Transverse colon (tissue), 4 donors: ENCODE measurements at regions not wholly inside any gene's neighbourhood (a gene's known extent, or its start where the extent isn't known, plus 50 kb on each side); places are given as distances from the start of the nearest gene placed in this dataset.

Experiments used
- DNase-seq: peaks from one replicate; pipeline ENCODE4 v3.0.0-alpha.2; 2019
- H3K27ac ChIP-seq, 4 donors: fragments of 200-600 bp; sonication (generic); 2 replicates each; pipeline ENCODE4 v1.5.1; 2016 to 2018; ENCODE audit warnings: inconsistent platforms in 4 of 4
- H3K27me3 ChIP-seq: fragments of 200-600 bp; sonication (generic); 2 replicates; pipeline ENCODE4 v1.5.1; 2017; ENCODE audit warnings: inconsistent platforms
- H3K36me3 ChIP-seq, 4 donors: fragments of 200-600 bp; sonication (generic); 2 replicates each; pipeline ENCODE4 v1.5.1; 2017 to 2019; ENCODE audit warnings: inconsistent platforms in 4 of 4
- H3K4me1 ChIP-seq, 4 donors: fragments of 200-600 bp; sonication (generic); 2 replicates each; pipeline ENCODE4 v1.5.1; 2017 to 2020; ENCODE audit warnings: inconsistent platforms in 4 of 4
- H3K4me3 ChIP-seq, 4 donors: fragments of 200-600 bp; sonication (generic); 1 replicate in 1 of 4; 2 replicates in 3 of 4; pipeline versions ENCODE4 v1.5.1 to v1.6.1; 2017 to 2019; ENCODE audit warnings: inconsistent platforms in 4 of 4
- H3K9me3 ChIP-seq, 2 donors: fragments of 200-600 bp; sonication (generic); 2 replicates each; pipeline ENCODE4 v1.5.1; 2017 to 2019; ENCODE audit warnings: inconsistent platforms in 2 of 2
- CTCF ChIP-seq, 5 experiments: fragments of 200-600 bp in 3 of 5; fragments of 450-650 bp in 2 of 5; sonication (generic) in 3 of 5; IDR thresholded peaks; 1 replicate in 2 of 5; 2 replicates in 3 of 5; pipeline ENCODE4 v1.5.1; 2016 to 2017; ENCODE audit warnings: antibody characterized with exemption in 5 of 5, inconsistent platforms in 3 of 5, mild to moderate bottlenecking in 2 of 5, moderate library complexity in 1 of 5
- EP300 ChIP-seq: sonication (generic); formaldehyde crosslinking; IDR thresholded peaks from one replicate; pipeline ENCODE4 v1.6.1; 2017; ENCODE audit warnings: antibody characterized with exemption, low read depth
- POLR2A ChIP-seq: fragments of 450-650 bp; IDR thresholded peaks from one replicate; pipeline ENCODE4 v1.6.1; 2016; ENCODE audit warnings: antibody characterized with exemption, mild to moderate bottlenecking, moderate library complexity
- POLR2AphosphoS5 ChIP-seq, 3 donors: sonication (generic); formaldehyde crosslinking; IDR thresholded peaks; one replicate each; pipeline ENCODE4 v1.6.1; 2016; ENCODE audit warnings: antibody characterized with exemption in 3 of 3
- WGBS, 2 donors: methylation state at CpG; one replicate each; pipeline ENCODE4 v1.1.5; 2018; ENCODE audit warnings: low coverage in 1 of 2; 5-methylcytosine and 5-hydroxymethylcytosine counted together
- in situ Hi-C, 4 donors: fragments of 200-750 bp; cut with MboI; loops; one replicate each; pipeline versions ENCODE4 v1.15.0 to v1.15.1; 2017; ENCODE audit warnings: low sequenced_read_pairs in 3 of 4, low pct_ligation_motif_present in 1 of 4, low pct_unique_long_range_greater_than_20kb in 1 of 4
- intact Hi-C: fragments of 100-400 bp; cut with DNase I; formaldehyde crosslinking; loops from one replicate; pipeline ENCODE4 v1.15.1; 2023; ENCODE audit warnings: low total_unique reads

GRCh38 chr10:9685596-9685995 is 1332.1 kb upstream of the CELF2 start:
- Histone ChIP-seq H3K4me3 (no peak overlapping the region), H3K9me3 (no peaks in the 10 kb centered on the region), H3K27me3 (no peaks in the 10 kb centered on the region), H3K27ac (no peak overlapping the region), H3K4me1 (no peaks in the 10 kb centered on the region), H3K36me3 (no peaks in the 10 kb centered on the region)
- no peak for DNase-seq
- intact Hi-C loops: no loop called here
- TF ChIP-seq POLR2A (no peak), POLR2AphosphoS5 (IDR thresholded peaks at IDR 0.05) (no peak), EP300 (no peak), CTCF (IDR thresholded peaks at IDR 0.05) (no peak)
- in situ Hi-C loops: no loop called here

- no peaks in the 10 kb centered on the region for H3K4me1 ChIP-seq
- no peak for DNase-seq
- no peaks in the 10 kb centered on the region for H3K27me3 ChIP-seq
- no peak overlapping the region for H3K4me3 ChIP-seq
- H3K9me3 ChIP-seq: no peaks in the 10 kb centered on the region
- H3K36me3 ChIP-seq: no peaks in the 10 kb centered on the region
- TF ChIP-seq POLR2A: no peak
- no peak for TF ChIP-seq CTCF (IDR thresholded peaks at IDR 0.05)
- no peak overlapping the region for H3K27ac ChIP-seq
- intact Hi-C loops (no loop called here), in situ Hi-C loops (no loop called here)
These were observed 1329.0 kb upstream of the CELF2 start for GRCh38 chr10:9688711-9689110.

GRCh38 chr10:9707216-9707615 is 1310.5 kb upstream of the CELF2 start:
- 56 to 82% methylated on average over 3 of the region's 3 CpGs for WGBS, 2 donors
- Histone ChIP-seq H3K4me1 (no peaks in the 10 kb centered on the region), H3K9me3 (peaks cover 0 to 3% of the 10 kb centered on the region in 2 donors), H3K4me3 (no peak overlapping the region), H3K27me3 (no peaks in the 10 kb centered on the region), H3K36me3 (no peaks in the 10 kb centered on the region), H3K27ac (no peak overlapping the region)
- intact Hi-C loops (no loop called here), in situ Hi-C loops (no loop called here)
- no peak for TF ChIP-seq CTCF (IDR thresholded peaks at IDR 0.05)
- no peak for TF ChIP-seq POLR2A
- no peak for TF ChIP-seq EP300
- no peak for TF ChIP-seq POLR2AphosphoS5 (IDR thresholded peaks at IDR 0.05)
- DNase-seq: no peak

- Histone ChIP-seq H3K4me3 (no peak overlapping the region), H3K36me3 (no peaks in the 10 kb centered on the region), H3K4me1 (no peaks in the 10 kb centered on the region), H3K27ac (no peak overlapping the region), H3K27me3 (no peaks in the 10 kb centered on the region), H3K9me3 (peaks cover 11% of the 10 kb centered on the region in 2 donors)
- TF ChIP-seq CTCF (IDR thresholded peaks at IDR 0.05) (no peak), EP300 (no peak), POLR2A (no peak), POLR2AphosphoS5 (IDR thresholded peaks at IDR 0.05) (no peak)
- intact Hi-C loops (no loop called here), in situ Hi-C loops (no loop called here)
- no peak for DNase-seq
- WGBS, 2 donors: 66 to 82% methylated on average over 3 of the region's 3 CpGs
These were observed 1307.8 kb upstream of the CELF2 start for GRCh38 chr10:9709849-9710248.
